Right cardiac atrium (tissue), 5 donors: ENCODE measurements at regions not wholly inside any gene's neighbourhood (a gene's known extent, or its start where the extent isn't known, plus 50 kb on each side); places are given as distances from the start of the nearest gene placed in this dataset.

ENCODE experiments used
- ATAC-seq, 2 donors: fragments of 200-7000 bp; cut with Tn5 transposase; one replicate each; pipeline versions ENCODE4 v1.8.0 to v1.9.1; 2020; ENCODE audit warnings: moderate library complexity in 2 of 2, mild to moderate bottlenecking in 1 of 2
- DNase-seq, 3 donors: peaks; one replicate each; pipeline ENCODE4 v3.0.0-alpha.2; 2020
- H3K27ac ChIP-seq: one replicate; pipeline ENCODE4 v1.5.1; 2013; ENCODE audit warnings: mild to moderate bottlenecking, low read length, control low read depth, moderate library complexity
- H3K27me3 ChIP-seq: one replicate; pipeline ENCODE4 v1.6.1; 2013; ENCODE audit not compliant: control insufficient read depth, insufficient read depth
- H3K4me1 ChIP-seq: one replicate; pipeline ENCODE4 v1.6.1; 2013; ENCODE audit warnings: low read length; ENCODE audit not compliant: control insufficient read depth, insufficient read depth
- H3K4me3 ChIP-seq: one replicate; pipeline ENCODE4 v1.5.1; 2013; ENCODE audit warnings: low read length, control low read depth
- H3K9me3 ChIP-seq: one replicate; pipeline ENCODE4 v1.6.1; 2013; ENCODE audit warnings: low read length; ENCODE audit not compliant: control insufficient read depth
- WGBS: extraction: QIAGEN DNeasy Blood & Tissue Kit; methylation state at CpG from one replicate; pipeline ENCODE4 v1.1.7; 2013; 5-methylcytosine and 5-hydroxymethylcytosine counted together
- intact Hi-C, 4 donors: fragments of 100-400 bp; cut with DNase I; formaldehyde crosslinking; loops; one replicate each; pipeline versions ENCODE4 v1.11.0 to v1.14.0; 2022 to 2023
- donor health status: healthy with polysubstance abuse.
- donor health status: DM: no; HTN: yes; CAD: no.
- donor health status: DM: no; HTN: no; CAD: no.
- donor health status: DM: no; HTN: yes; CAD: no; lungs with severe emphysema.
- donor health status: DM: yes; HTN: yes; CAD: no.

DNA sequence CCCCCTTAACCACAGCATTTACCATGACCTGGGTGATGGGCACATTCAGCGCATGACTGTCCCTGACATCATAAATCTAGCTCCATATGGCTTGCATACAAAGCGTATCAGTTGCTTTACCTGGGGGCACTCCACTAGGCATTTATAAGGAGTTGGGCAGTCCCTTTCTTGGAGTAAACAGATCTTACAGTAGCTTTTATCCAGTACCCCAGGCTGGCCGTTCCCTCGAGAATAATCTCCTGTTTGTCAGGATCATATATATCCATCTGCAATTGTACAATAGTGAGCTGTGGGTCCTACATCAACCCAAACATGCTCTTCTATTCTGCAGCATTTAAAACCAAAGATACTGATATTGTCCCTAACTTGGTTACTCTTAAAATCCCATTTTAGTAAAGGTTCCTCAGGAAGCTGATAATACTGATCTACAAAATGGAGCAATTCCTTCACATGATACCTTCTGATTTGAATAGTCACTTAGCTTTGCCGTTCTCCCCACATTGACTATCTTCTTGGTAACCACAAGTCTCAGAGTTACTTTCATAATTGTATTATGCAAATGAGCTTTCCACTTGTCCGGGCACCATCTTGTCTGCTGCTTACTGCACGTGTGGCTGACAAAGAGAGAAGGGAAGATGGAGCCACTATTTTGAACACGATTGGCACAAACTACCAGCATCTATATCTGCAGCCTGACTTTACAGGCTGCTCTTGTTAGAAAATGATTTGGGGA is 205.0 kb downstream of the CWF19L2 start:
- ATAC-seq (no peak), DNase-seq (no peak)
- Histone ChIP-seq H3K4me1 (no peaks in the 10 kb centered on the region), H3K4me3 (no peak overlapping the region), H3K9me3 (no peaks in the 10 kb centered on the region), H3K27ac (no peak overlapping the region), H3K27me3 (no peaks in the 10 kb centered on the region)
- WGBS = 84% methylated on average over 8 of the region's 8 CpGs
- intact Hi-C loops = no loop called here

DNA sequence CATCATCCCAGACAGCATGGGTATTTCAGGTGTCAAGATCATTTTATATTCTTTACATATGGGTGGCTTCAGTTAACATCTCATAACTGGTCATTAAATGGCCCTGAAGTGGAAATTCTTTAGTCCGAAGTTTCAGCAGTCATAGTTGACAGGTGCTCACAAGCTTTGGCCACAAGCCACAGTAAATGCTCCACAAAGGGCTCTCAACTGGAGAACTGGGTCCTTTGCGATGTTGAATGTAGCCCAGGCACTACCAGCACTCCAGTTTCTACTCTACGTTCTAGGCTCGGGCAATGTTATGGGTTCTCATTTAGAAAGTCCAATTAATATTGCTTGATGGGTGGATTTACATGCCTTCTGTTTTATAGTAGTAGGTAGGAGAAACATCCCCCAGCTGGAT is 206.3 kb downstream of the CWF19L2 start:
- no peak for ATAC-seq
- no peak overlapping the region for H3K4me3 ChIP-seq

DNA sequence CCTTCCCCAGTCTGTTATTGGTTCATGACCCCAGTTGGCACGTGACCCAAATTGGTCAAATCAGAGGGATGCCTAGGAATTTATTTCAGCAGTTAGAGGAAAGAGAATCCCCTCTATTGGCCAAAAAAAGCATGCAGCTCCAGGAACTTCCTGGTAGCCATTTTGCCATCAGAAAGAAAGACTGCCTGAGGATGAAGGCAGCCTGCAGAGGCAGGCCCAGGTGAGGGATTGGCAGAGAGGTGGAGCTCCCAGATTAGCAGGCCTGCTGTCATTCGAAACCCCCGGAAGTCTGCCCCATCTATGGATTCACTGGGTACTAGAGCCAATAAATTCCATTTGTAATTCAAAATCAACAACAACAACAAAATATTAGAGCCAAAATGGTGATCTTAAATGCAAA is 207.6 kb downstream of the CWF19L2 start:
- Histone ChIP-seq H3K9me3 (no peaks in the 10 kb centered on the region), H3K27ac (no peak overlapping the region), H3K4me1 (no peaks in the 10 kb centered on the region), H3K4me3 (no peak overlapping the region), H3K27me3 (no peaks in the 10 kb centered on the region)
- intact Hi-C loops = no loop called here
- ATAC-seq = no peak
- WGBS = 79% methylated on average over 3 of the region's 3 CpGs
- DNase-seq = no peak

More for the DNA sequence above, 206.3 kb downstream of the CWF19L2 start:
- H3K27me3 ChIP-seq = no peaks in the 10 kb centered on the region
- no peaks in the 10 kb centered on the region for H3K4me1 ChIP-seq
- no peak for DNase-seq
- no peak overlapping the region for H3K27ac ChIP-seq
- H3K9me3 ChIP-seq = no peaks in the 10 kb centered on the region
- 94% methylated on average over 4 of the region's 4 CpGs for WGBS
- intact Hi-C loops = no loop called here

DNA sequence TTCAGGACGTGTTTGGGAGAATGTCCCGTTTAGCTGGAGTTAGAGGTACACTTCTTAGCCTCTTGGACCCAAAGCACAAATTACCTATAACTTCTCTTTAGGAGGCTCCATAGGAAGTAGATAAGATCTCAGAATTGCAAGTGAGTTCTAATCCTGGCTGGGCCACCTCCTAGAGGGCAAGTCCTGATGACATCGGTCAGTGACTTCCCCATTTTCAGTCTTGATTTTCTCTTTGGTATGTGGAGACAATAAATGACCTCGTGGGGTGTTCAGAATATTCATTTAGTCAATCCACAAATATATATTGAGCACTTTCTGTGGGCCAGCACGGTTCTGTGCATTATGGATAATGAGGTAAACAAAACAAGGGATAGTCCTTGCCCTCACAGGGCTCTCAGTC is 208.6 kb downstream of the CWF19L2 start:
- WGBS = 79% methylated on average over 5 of the region's 5 CpGs

DNA sequence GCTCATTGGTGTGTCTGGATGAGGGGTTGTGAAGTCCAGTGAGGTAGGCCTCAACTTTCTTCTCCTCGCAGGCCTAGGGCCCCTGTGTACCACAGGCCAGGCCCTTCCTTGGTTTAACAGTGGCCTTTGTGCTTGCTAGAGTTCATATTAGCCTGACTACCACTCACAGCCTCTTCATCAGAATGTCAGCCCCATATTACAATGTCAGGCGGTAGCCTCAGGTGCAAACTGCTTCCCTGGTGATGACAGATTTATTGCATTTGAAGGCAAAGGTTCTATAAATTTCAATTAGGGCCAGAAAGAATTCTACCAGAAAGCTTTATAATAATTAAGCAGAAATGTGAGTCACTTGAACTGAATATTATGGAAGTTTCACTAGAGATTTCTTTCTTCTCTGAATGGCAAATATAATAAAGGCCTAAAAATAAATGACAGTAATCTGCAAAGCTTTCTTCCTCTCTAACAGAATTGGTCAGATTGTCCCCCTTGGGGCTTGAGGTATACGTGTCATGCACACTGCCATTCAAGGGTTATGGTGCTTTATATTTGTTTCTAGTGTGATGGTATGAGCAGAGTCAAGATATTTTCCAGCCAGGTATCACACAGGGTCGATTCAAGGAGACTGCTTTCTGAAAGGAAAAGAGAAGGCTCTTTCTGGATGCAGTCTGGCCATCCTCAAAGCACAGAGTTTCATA is 210.3 kb downstream of the CWF19L2 start:
- DNase-seq (no peak), ATAC-seq (no peak)
- no peak overlapping the region for H3K27ac ChIP-seq
- no peaks in the 10 kb centered on the region for H3K4me1 ChIP-seq
- 77% methylated on average over 4 of the region's 4 CpGs for WGBS
- intact Hi-C loops = no loop called here
- H3K27me3 ChIP-seq = no peaks in the 10 kb centered on the region
- H3K4me3 ChIP-seq = no peak overlapping the region
- H3K9me3 ChIP-seq = no peaks in the 10 kb centered on the region

More for the DNA sequence above, 208.6 kb downstream of the CWF19L2 start:
- Histone ChIP-seq H3K27ac (no peak overlapping the region), H3K9me3 (no peaks in the 10 kb centered on the region), H3K4me3 (no peak overlapping the region), H3K27me3 (no peaks in the 10 kb centered on the region), H3K4me1 (no peaks in the 10 kb centered on the region)
- intact Hi-C loops = no loop called here
- ATAC-seq = no peak
- DNase-seq = no peak

DNA sequence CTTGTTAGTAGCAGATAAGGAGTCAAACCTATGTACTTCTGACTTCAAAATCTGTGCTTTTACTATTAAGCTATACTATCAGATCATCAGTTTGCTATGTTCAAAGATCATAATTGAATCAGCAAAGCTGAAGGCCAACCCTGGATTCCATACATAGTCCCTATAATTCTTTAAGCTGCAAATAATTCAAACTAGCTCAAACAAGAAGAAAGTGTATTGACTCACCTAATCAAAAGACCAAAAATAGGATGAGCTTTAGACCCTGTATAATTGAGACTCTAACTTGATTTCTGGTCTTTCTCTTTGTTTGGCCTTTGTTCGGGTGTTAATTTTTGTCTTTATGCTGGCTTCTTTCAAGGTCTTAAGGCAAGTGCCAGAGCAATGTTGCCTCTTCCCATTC is 213.7 kb downstream of the CWF19L2 start:
- Histone ChIP-seq H3K4me1 (no peaks in the 10 kb centered on the region), H3K27ac (no peak overlapping the region), H3K9me3 (no peaks in the 10 kb centered on the region), H3K27me3 (no peaks in the 10 kb centered on the region), H3K4me3 (no peak overlapping the region)
- ATAC-seq (no peak), DNase-seq (no peak)
- 95% methylated on average over 1 of the region's 1 CpG for WGBS
- intact Hi-C loops = no loop called here

DNA sequence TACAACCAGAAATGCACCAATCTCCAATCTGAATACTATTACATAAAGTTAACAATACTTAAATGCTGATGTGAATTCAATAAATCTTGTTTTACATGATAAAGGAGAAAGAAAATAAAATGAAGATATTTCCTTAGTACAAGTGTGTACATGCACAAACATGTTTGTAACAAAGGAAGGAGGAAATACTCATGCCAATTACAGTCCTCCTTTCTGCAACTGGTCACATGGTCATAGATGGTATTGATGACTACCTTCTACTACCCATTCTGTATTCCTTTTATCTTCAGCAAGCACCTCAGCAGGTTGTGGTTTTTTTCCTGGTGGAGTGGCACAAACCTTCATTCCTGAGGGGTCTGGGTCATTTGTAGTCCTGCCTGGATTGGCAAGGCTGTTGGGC is 214.2 kb upstream of the GUCY1A2 start:
- H3K4me1 ChIP-seq = no peaks in the 10 kb centered on the region
- no peak for DNase-seq
- no peaks in the 10 kb centered on the region for H3K27me3 ChIP-seq
- intact Hi-C loops = no loop called here
- no peaks in the 10 kb centered on the region for H3K9me3 ChIP-seq
- ATAC-seq = no peak
- no peak overlapping the region for H3K4me3 ChIP-seq
- no peak overlapping the region for H3K27ac ChIP-seq

DNA sequence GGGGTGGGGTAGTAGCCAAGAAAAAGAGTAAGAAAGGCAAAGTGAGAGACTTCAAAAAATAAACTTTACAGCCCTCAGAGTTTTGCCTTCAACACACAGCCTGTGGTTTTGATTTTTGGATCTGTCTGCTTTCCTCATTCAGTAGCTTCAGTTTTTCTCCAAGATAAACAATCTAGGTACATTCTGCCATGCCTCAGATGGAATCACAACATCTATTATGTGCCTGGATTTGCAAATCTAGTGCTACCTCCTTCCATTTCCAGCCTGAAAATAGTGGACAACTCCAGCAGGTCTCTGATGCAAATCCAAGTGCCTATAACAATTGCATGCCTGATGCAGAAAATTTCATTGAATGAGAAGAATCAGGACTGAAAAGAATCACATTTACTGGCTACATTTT is 206.6 kb upstream of the GUCY1A2 start:
- no peak overlapping the region for H3K27ac ChIP-seq
- no peaks in the 10 kb centered on the region for H3K27me3 ChIP-seq
- H3K9me3 ChIP-seq = no peaks in the 10 kb centered on the region
- no peak for ATAC-seq
- no peak for DNase-seq
- no peak overlapping the region for H3K4me3 ChIP-seq
- no peaks in the 10 kb centered on the region for H3K4me1 ChIP-seq
- intact Hi-C loops = no loop called here

DNA sequence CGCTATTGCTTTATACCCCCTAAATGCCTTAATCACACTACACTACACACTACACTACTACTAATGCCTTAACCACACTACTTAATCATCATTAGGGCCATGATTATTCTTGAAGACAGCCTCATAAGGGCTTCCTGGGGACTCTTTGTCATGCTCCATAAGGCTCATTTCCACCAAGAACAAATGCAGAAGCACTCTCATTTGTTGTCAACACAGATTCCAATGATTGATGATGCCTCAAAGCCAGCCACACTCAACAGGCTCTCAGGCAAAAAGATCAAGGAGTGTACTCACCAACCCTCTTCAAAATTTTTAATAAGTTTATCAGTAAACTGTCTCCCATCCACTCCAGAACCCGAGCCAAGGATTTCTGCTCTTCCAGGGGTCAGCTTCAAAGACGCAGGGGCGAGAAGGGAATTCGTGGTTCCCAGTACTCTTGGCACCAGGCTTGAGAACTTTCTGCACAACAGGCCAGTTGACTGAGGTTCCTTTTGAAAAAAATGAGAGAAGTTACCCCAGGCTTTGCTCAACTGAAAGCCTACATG is 204.7 kb upstream of the GUCY1A2 start:
- H3K4me1 ChIP-seq = no peaks in the 10 kb centered on the region
- H3K27me3 ChIP-seq = no peaks in the 10 kb centered on the region
- DNase-seq (no peak), ATAC-seq (no peak)
- WGBS = 55% methylated on average over 5 of the region's 5 CpGs
- no peak overlapping the region for H3K27ac ChIP-seq
- no peaks in the 10 kb centered on the region for H3K9me3 ChIP-seq
- H3K4me3 ChIP-seq = no peak overlapping the region
- intact Hi-C loops = no loop called here

DNA sequence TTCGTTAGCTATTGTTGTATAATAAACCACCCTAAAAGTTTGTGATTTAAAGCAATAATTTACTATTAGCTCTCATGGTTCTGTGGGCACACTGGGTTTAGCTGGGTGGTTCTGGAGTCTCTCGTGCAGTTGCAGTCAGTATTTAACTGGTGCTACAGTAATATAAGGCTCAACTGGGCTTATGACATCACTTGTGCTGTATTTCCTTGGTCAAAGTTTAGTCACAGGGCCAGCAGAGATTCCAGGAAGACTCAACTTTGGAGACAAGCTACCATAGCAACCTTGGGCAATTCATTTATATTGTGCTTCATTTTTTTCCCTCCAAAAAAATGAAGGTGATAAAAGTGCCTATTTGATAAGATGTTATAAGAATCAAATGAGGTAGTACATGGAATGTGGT is 204.2 kb upstream of the GUCY1A2 start:
- Histone ChIP-seq H3K9me3 (no peaks in the 10 kb centered on the region), H3K27me3 (no peaks in the 10 kb centered on the region), H3K27ac (no peak overlapping the region), H3K4me1 (no peaks in the 10 kb centered on the region), H3K4me3 (no peak overlapping the region)
- WGBS = 90% methylated on average over 2 of the region's 2 CpGs
- DNase-seq (no peak), ATAC-seq (no peak)
- intact Hi-C loops = no loop called here

DNA sequence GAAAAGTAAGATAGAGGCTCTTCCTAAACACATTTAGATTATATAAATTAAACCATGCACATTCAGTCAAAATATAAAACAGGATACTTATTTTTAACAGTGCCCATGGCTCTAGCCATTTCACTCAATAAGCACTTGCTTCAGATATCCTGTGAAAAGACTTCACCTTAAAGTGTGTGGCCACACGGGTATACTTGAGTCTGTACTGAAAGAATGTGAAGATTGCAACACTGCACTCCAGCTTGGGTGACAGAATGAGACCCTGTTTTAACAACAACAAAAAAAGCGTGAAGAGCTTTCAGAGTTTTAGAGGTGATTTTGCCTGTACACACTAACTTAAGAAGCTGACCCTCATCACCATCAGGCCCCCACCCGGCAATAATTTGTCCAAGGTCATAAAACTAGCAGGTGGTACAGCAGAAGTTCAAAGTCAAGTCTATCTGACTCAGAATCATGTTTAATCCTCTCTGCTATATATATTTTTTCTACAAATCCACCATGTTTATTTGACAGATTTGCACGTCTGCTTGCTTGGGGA is 203.5 kb upstream of the GUCY1A2 start:
- Histone ChIP-seq H3K4me1 (no peaks in the 10 kb centered on the region), H3K9me3 (no peaks in the 10 kb centered on the region), H3K4me3 (no peak overlapping the region), H3K27ac (no peak overlapping the region), H3K27me3 (no peaks in the 10 kb centered on the region)
- ATAC-seq (no peak), DNase-seq (no peak)
- intact Hi-C loops = no loop called here
- 70% methylated on average over 4 of the region's 4 CpGs for WGBS
